ENCODE measurements at regions not wholly inside any gene's neighbourhood (a gene's known extent, or its start where the extent isn't known, plus 50 kb on each side); places are given as distances from the start of the nearest gene placed in this dataset.

DNA sequence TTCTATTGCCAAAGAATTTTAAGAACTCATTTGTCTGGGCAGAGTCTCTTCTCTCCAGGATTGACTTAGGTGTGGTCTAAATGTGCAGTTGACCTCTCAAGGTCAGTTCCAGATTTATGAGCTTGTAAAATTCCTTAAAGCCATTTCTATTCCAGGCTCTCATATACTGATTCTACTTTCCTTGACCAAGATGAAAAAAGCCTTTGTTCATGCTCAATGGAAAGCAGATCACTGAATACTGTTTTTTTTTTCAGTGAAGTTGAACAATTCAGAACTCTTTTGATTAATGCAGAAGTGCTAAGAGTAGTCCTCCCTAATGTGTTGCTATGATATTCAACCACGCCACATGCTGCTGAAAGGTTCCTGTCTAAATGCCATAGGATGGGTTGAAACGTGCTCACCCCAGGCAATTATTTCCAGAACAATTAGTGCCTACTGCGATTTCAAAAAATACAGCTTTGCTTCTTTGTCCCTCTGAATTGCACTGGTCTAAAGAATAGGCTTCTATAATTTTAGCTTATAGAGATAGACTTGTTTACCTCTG, 312.4 kb upstream of the PABPC5 start:
- no peak overlapping the region for H2BK120ac ChIP-seq (ENCODE audit: low read depth, low read length)
- H3K14ac ChIP-seq (replicated peaks; ENCODE audit: low read depth, low read length), result no peak overlapping the region
- H3K23ac ChIP-seq (ENCODE audit: low read depth, low read length), result no peak overlapping the region
- H3K27ac ChIP-seq (ENCODE audit: insufficient read depth, low read length), result no peak overlapping the region
- H4K8ac ChIP-seq (ENCODE audit: low read depth in 2 of 2, low read length in 2 of 2), result no peak overlapping the region
- intact Hi-C loops (cut with micrococcal nuclease) (no loop called here), dilution Hi-C loops (cut with HindIII; ENCODE audit: low sequenced_read_pairs, unreplicated experiment) (no loop called here), in situ Hi-C loops (cut with MboI; ENCODE audit: low sequenced_read_pairs) (no loop called here)
- H3K27me3 ChIP-seq (ENCODE audit: control insufficient read depth, insufficient read depth, low read length), result no peaks in the 10 kb centered on the region
- H2BK15ac ChIP-seq (ENCODE audit: low read depth, low read length), result no peak overlapping the region
- no peak overlapping the region for H4K91ac ChIP-seq (ENCODE audit: insufficient read depth, low read depth, low read length)
- no peak overlapping the region for H2BK20ac ChIP-seq (ENCODE audit: low read depth, low read length)
- no peaks in the 10 kb centered on the region for H3K79me1 ChIP-seq (ENCODE audit: low read depth in 1 of 2, low read length in 2 of 2)
- DNase-seq (no peak), ATAC-seq (ENCODE audit: low read depth) (no peak)
- ChIA-PET CTCF (no interaction called here), POLR2A (ENCODE audit: unreplicated experiment) (no interaction called here)
- H4K20me1 ChIP-seq (ENCODE audit: insufficient read depth, low read length), result no peaks in the 10 kb centered on the region
- no peak overlapping the region for H4K5ac ChIP-seq (ENCODE audit: low read depth, low read length)
- H3K4me2 ChIP-seq (ENCODE audit: low read depth, low read length), result no peak overlapping the region
- H3K36me3 ChIP-seq (ENCODE audit: control insufficient read depth, insufficient read depth, low read length), result no peaks in the 10 kb centered on the region
- no peaks in the 10 kb centered on the region for H3K9me1 ChIP-seq (ENCODE audit: insufficient read depth, low read length)
- no peaks in the 10 kb centered on the region for H3K9me3 ChIP-seq (ENCODE audit: control insufficient read depth, insufficient read depth, low read length)
- no peak overlapping the region for H3K9ac ChIP-seq (ENCODE audit: low read depth, low read length)
- H3K4me3 ChIP-seq (ENCODE audit: insufficient read depth, low read depth, low read length), result no peak overlapping the region
- H2AK9ac ChIP-seq (replicated peaks; ENCODE audit: low read depth, low read length, poor library complexity), result no peak overlapping the region
- no TSS peak for BruUV-seq (replicated peaks)
- no peak overlapping the region for H3K4ac ChIP-seq (ENCODE audit: low read depth, low read length)
- WGBS, 2 experiments (ENCODE audit: extremely low coverage in 2 of 2, insufficient read length in 1 of 2), result no CpG with 5 or more reads among the region's 3 CpGs
- H3K18ac ChIP-seq (ENCODE audit: low read depth, low read length), result no peak overlapping the region
- no peak overlapping the region for H2AK5ac ChIP-seq (ENCODE audit: low read depth, low read length)
- H2BK5ac ChIP-seq (ENCODE audit: low read depth, low read length, poor library complexity, severe bottlenecking), result no peak overlapping the region
- H3K4me1 ChIP-seq (ENCODE audit: control insufficient read depth, insufficient read depth, low read length), result no peaks in the 10 kb centered on the region
- H3K56ac ChIP-seq (ENCODE audit: extremely low read depth, insufficient read depth, low read length), result no peak overlapping the region
- H2AFZ ChIP-seq (replicated peaks; ENCODE audit: low read length, poor library complexity), result no peak overlapping the region
- TF ChIP-seq FOS (IDR thresholded peaks at IDR 0.05; ENCODE audit: low read depth, low read length) (no peak), RFX5 (IDR thresholded peaks at IDR 0.05; ENCODE audit: low read depth, low read length) (no peak), RCOR1 (IDR thresholded peaks at IDR 0.05; ENCODE audit: insufficient replicate concordance, low read length) (no peak), MAZ (IDR thresholded peaks at IDR 0.05; ENCODE audit: borderline replicate concordance, low read depth, low read length) (no peak)
- TF ChIP-seq, protein P1, sequence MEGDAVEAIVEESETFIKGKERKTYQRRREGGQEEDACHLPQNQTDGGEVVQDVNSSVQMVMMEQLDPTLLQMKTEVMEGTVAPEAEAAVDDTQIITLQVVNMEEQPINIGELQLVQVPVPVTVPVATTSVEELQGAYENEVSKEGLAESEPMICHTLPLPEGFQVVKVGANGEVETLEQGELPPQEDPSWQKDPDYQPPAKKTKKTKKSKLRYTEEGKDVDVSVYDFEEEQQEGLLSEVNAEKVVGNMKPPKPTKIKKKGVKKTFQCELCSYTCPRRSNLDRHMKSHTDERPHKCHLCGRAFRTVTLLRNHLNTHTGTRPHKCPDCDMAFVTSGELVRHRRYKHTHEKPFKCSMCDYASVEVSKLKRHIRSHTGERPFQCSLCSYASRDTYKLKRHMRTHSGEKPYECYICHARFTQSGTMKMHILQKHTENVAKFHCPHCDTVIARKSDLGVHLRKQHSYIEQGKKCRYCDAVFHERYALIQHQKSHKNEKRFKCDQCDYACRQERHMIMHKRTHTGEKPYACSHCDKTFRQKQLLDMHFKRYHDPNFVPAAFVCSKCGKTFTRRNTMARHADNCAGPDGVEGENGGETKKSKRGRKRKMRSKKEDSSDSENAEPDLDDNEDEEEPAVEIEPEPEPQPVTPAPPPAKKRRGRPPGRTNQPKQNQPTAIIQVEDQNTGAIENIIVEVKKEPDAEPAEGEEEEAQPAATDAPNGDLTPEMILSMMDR (conservative IDR thresholded peaks at IDR 0.05; ENCODE audit: low read depth, low read length), result no peak
